Loucy (cell line): ENCODE measurements at regions not wholly inside any gene's neighbourhood (a gene's known extent, or its start where the extent isn't known, plus 50 kb on each side); places are given as distances from the start of the nearest gene placed in this dataset.

Source experiments
- CTCF ChIP-seq: fragments of 200-600 bp; sonication (generic); conservative IDR thresholded peaks from 2 replicates; pipeline ENCODE4 v1.5.1; 2014; ENCODE audit warnings: mild to moderate bottlenecking, antibody characterized with exemption, low read length
- EZH2phosphoT487 ChIP-seq: fragments of 200-600 bp; IDR thresholded peaks from 2 replicates; pipeline ENCODE4 v1.6.1; 2018; ENCODE audit warnings: antibody characterized with exemption, mild to moderate bottlenecking, moderate library complexity, borderline replicate concordance

- TF ChIP-seq EZH2phosphoT487 (no peak), CTCF (no peak)
Measured at GRCh38 chr11:121755191-121755590, 302.4 kb upstream of the SORL1-AS1 start.
